NCI-H82 (cell line): ENCODE measurements at regions not wholly inside any gene's neighbourhood (a gene's known extent, or its start where the extent isn't known, plus 50 kb on each side); places are given as distances from the start of the nearest gene placed in this dataset.
"Not testable (repeated sequence)": the region's sequence is repeated elsewhere in the genome, so short reads cannot be mapped to it uniquely, and the experiment has no call there.

Experiments used
- DNase-seq: peaks from one replicate; lab custom pipeline; 2025; lab: John Stamatoyannopoulos, UW

DNA sequence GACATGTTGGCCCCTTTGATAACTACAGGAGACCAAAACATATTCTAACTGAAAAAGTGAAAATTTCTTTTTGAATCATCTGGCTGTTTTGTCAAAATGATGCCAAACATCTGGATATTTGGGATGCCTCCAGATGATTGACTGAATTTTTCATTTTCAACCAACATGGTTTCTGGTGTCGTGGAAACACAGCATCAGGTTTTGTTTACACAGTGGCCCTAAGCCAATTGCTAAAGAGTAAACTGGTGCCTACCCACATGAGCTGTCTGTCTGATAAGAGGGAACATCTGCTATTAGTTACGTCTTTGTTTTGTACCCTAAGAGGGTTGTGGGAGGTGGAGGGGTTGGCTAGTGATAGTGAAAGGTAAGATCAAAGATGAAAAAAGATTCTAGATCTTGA lies 204.8 kb downstream of the KCNK2 start:
- DNase-seq = peak; percentile 80

GRCh38 chr1:215290018-215290417 lies 207.5 kb downstream of the KCNK2 start:
- no peak for DNase-seq

- DNase-seq = no peak
Measured at GRCh38 chr1:215292932-215293331, 210.4 kb downstream of the KCNK2 start.

DNA sequence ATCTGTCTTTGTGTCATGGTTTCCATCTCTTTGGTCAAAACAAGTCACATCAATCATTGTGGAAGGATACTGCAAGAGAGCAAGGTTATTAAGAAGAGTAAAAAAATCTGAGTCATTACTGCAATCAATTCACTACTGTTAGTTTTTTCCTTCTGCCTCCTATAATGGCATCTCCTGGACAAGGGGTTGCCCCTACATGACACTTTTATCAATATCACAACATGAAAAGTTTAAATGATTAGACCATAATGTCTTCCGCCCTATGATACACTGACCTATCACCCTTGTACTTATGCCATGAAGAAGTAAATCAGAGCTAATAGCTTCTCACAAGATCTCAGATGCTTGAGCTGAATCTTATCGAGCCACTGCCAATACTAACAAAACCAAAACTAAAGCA lies 223.9 kb downstream of the KCNK2 start:
- DNase-seq = no peak

DNA sequence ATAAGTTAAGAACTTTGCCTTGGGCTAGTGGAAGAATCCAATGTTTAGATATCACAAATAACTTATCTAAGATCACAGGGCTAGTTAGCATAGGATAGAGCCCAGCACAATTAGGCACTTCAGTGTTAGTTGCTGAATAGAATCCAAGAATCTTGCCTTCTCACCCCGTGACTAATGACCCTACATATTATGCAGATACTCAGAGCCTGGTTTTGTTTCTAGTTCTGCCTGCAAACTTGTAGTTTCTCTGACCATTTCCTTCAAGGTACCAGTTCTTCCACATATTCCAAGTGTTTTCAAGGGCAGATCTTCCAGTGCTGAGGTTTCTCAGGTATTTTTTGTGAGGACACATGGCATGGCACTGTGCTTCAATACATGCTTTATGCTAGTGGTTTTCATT lies 239.3 kb downstream of the KCNK2 start:
- no peak for DNase-seq

DNA sequence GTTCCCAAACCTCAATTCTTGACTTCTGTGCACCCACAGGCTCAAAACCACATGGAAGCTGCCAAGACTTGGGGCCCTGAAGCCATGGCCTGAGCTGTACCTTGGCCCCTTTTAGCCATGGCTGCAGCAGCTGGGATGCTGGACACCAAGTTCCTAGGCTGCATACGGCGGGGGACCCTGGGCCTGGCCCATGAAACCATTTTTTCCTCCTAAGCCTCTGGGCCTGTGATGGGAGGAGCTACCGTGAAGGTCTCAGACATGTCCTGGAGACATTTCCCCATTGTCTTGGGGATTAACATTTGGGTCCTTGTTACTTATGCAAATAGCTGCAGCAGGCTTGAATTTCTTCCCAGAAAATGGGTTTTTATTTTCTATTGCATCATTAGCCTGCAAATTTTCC lies 241.5 kb downstream of the KCNK2 start:
- not testable (repeated sequence) for DNase-seq

DNA sequence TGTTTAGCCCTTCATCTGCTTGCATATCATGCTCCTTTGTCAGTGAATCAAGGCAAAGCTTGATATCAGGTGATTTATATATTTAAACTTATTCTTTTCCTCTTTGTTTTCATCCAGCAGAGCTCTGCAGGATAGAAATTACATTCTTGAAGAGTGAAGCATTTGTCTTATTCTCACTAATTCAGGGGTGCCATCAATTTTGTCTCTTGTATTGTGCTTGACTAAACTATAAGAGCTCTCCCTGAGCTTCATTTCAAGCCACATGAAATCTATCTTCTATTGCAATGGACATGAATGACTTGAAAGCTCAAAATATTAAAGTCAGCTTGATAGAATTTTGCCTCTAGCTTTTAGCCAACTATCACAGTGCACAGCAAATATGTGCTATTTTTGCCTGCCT lies 236.7 kb upstream of the KCTD3 start:
- no peak for DNase-seq

DNA sequence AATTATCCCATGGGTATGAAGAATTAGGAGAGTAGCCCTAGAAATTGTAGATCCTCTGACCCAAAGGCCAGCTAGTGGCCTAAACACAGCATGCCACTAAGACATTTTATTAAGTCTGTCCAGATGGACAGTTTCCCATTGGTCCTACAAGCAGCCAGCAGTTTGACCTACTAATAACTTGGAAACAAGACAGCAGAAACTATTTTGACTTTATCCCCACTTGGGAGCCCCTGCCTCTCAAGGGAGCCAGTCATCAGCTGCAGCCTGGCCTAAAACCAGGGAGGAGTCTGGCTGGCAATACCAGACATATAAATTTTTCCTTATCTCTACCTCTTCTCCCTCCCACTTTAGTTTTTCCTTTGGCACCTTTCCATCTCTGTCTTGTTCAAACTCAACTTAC lies 222.6 kb upstream of the KCTD3 start:
- peak; percentile 17 for DNase-seq

GRCh38 chr1:215345208-215345607 lies 221.9 kb upstream of the KCTD3 start:
- DNase-seq = no peak

DNA sequence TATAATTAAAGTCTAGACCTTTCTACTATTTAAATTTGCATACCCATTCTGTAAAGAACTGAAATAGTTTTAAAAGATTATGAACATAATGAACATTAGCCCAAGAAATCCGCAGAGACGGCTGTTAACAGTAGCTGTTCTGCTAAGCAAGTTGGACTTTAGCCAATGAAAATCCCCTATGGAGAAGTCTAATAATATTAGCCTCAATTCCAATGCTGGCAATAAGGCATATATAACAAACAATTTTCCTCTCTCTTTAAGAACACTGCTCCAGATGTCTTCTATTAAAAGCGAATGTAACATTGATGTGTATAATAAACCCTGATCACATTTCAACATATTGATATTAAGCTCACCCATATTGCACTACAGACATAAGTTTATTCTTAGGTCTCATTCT lies 221.3 kb upstream of the KCTD3 start:
- peak; percentile 79 for DNase-seq

DNA sequence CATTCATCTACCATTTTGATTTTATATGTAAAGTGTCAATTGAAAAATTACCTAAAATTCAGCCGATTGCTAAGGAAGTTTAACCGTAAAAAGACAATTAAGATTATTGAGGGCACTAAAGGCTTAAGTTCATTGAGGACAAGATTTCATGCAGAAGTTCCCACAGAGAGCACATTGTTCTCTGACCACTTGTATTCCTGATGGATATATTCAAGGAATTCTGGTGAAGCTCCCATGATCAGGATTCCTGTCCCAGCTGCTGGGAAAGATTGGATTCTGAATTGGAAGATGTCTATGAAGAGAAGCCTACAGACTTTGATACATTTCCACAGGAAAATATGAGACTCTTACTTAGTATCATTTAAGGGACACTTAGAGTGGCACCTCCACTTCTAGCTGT lies 209.2 kb upstream of the KCTD3 start:
- DNase-seq = no peak

DNA sequence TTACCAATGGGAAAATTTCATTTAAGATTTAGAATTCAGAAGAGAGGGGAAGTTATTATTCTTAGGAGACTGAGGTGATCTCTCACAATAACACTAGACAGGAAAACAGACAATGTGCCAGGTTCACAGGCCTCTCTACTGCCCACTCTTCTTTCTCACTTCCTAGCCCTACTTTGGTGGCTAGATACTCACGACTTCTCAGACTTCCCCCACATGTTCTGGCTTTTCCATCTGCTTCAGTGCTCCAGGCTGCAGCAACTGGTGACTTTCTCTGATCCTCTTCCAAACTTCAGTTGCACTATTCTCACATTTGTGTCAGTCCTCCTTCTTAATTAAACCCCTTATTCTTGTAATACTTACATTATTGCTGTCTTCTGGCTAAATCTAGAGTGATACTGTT lies 208.7 kb upstream of the KCTD3 start:
- no peak for DNase-seq

- DNase-seq = no peak
Measured at GRCh38 chr1:215360031-215360430, 207.1 kb upstream of the KCTD3 start.

- DNase-seq = no peak
Measured at GRCh38 chr1:215360758-215361157, 206.3 kb upstream of the KCTD3 start.

DNA sequence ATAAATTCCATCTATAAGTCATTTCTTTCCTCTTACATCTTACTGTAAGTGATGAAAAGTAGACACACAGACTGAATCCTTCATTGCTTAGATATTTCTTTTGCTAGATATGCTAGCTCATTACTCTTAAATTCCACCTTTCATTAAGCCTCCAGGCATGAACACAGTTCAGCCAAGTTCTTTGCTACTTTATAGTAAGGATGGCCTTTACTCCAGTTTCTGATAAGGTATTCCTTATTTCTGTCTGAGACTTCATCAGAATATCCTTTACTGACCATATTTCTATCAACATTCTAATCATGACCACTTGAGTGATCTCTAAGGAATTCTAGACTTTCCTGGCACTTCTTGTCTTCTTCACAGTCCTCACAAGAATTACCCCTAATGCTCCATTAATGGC lies 191.7 kb upstream of the KCTD3 start:
- DNase-seq = no peak

- DNase-seq = no peak
Measured at GRCh38 chr1:215376544-215377264, 190.4 kb upstream of the KCTD3 start.

- DNase-seq = no peak
Measured at GRCh38 chr1:215377746-215378145, 189.4 kb upstream of the KCTD3 start.

DNA sequence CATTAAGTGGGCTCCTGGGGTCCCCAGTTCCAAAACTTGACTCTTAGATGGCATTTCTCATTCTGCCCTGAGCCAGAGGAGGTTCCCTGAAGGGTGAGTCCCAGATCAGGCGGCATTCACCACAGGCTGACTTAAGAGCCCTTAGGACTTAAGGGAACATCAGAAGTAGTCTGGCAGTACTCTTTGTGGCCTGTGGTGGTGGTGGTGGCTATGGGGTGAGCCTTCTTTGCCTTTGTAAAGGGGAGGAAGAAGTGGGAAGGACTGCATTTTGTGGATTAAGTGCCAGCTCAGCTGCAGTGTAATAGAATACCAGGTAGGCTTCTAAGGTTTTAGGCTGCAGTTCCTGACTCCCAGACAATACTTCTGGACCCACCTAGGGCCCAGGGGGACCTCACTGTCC lies 186.5 kb upstream of the KCTD3 start:
- no peak for DNase-seq

GRCh38 chr1:215393476-215393875 lies 173.6 kb upstream of the KCTD3 start:
- DNase-seq = no peak

GRCh38 chr1:215394084-215394991 lies 172.8 kb upstream of the KCTD3 start:
- DNase-seq = no peak

DNA sequence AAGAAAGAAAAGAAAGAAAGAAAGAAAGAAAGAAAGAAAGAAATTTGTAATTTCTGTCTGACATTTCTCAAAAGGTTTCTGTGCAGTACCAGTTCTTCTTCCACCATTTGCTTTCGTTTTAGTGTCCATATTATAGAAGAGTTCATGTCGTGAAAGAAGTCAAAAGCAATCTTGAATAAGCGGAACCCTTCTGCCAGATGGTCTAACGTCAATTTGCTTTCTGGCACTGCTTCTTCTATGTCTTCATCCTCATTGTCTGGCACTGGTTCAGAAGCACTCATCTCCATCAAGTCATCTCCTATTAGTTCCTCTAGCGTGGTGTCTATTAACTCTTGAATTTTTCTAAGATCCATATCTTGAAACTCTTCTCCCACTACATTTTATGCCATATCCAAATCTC lies 170.0 kb upstream of the KCTD3 start:
- no peak for DNase-seq

DNA sequence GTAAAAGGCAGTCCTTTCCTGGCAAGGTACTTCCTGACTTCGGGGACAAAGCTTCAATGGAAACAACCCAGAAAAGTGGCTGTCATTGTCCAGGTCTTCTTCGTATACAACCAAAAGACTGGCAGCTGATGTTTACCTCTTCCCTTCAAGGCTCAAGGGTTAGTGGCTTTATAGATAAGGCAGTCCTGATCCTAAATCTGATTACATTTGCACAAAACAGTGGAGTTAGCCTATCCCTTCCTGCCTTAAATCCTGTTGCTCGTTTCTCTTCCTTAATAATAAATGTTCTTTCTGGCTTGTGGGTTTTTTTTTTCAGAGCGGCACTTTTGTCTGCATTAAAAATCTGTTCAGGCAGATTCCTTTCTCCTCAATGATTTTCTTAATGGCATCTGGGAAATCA lies 169.3 kb upstream of the KCTD3 start:
- peak; percentile 81 for DNase-seq

- no peak for DNase-seq
Measured at GRCh38 chr1:215399787-215400186, 167.3 kb upstream of the KCTD3 start.
